ENCODE measurements at regions not wholly inside any gene's neighbourhood (a gene's known extent, or its start where the extent isn't known, plus 50 kb on each side); places are given as distances from the start of the nearest gene placed in this dataset.

- no peak for TF ChIP-seq CTCF (IDR thresholded peaks at IDR 0.05)
- no peak for TF ChIP-seq POLR2A (IDR thresholded peaks at IDR 0.05)
These were observed 186.9 kb downstream of the ZFP64 start for GRCh38 chr20:52004715-52005114.

Data from testis (tissue), 2 donors.